GM21390 (cell line): ENCODE measurements at regions not wholly inside any gene's neighbourhood (a gene's known extent, or its start where the extent isn't known, plus 50 kb on each side); places are given as distances from the start of the nearest gene placed in this dataset.

Experiments used
- ATAC-seq: cut with Tn5 transposase; IDR thresholded peaks from one replicate; pipeline ENCODE4 v1.9.1; 2021; ENCODE audit not compliant: unreplicated experiment

- ATAC-seq: no peak
Measured at GRCh38 chr1:95369985-95370690, 136.1 kb downstream of the RWDD3 start.

- no peak for ATAC-seq
Measured at GRCh38 chr1:95370691-95371562, 136.9 kb downstream of the RWDD3 start.

GRCh38 chr1:95371666-95372282 lies 137.8 kb downstream of the RWDD3 start:
- ATAC-seq: no peak

- ATAC-seq: no peak
Measured at GRCh38 chr1:95375174-95375573, 141.2 kb downstream of the RWDD3 start.

GRCh38 chr1:95380909-95381308 lies 146.9 kb downstream of the RWDD3 start:
- ATAC-seq: no peak

- ATAC-seq: no peak
Measured at GRCh38 chr1:95382000-95382786, 148.2 kb downstream of the RWDD3 start.

- ATAC-seq: no peak
Measured at GRCh38 chr1:95383111-95383510, 149.1 kb downstream of the RWDD3 start.

- ATAC-seq: no peak
Measured at GRCh38 chr1:95384567-95384966, 150.6 kb downstream of the RWDD3 start.

- no peak for ATAC-seq
Measured at GRCh38 chr1:95386371-95386770, 152.4 kb downstream of the RWDD3 start.

- ATAC-seq: no peak
Measured at GRCh38 chr1:95386915-95387314, 152.9 kb downstream of the RWDD3 start.

GRCh38 chr1:95388031-95388430 lies 154.0 kb downstream of the RWDD3 start:
- no peak for ATAC-seq

- no peak for ATAC-seq
Measured at GRCh38 chr1:95393434-95393833, 159.4 kb downstream of the RWDD3 start.

- ATAC-seq: no peak
Measured at GRCh38 chr1:95396557-95396956, 162.5 kb downstream of the RWDD3 start.

GRCh38 chr1:95402780-95403179 lies 168.8 kb downstream of the RWDD3 start:
- no peak for ATAC-seq

GRCh38 chr1:95406279-95406678 lies 172.3 kb downstream of the RWDD3 start:
- no peak for ATAC-seq

GRCh38 chr1:95407131-95407885 lies 173.3 kb downstream of the RWDD3 start:
- no peak for ATAC-seq

- no peak for ATAC-seq
Measured at GRCh38 chr1:95407886-95408291, 173.9 kb downstream of the RWDD3 start.

GRCh38 chr1:95408507-95409136 lies 174.6 kb downstream of the RWDD3 start:
- ATAC-seq: no peak

GRCh38 chr1:95409276-95409675 lies 175.3 kb downstream of the RWDD3 start:
- no peak for ATAC-seq

- no peak for ATAC-seq
Measured at GRCh38 chr1:95409901-95410300, 175.9 kb downstream of the RWDD3 start.
